ENCODE measurements at regions not wholly inside any gene's neighbourhood (a gene's known extent, or its start where the extent isn't known, plus 50 kb on each side); places are given as distances from the start of the nearest gene placed in this dataset.

- ChIA-PET CTCF (ENCODE audit: low intra/inter-chr PET ratio, low total read pairs) (no interaction called here), POLR2A (no interaction called here)
- H3K4me3 ChIP-seq (replicated peaks in 1 of 3; ENCODE audit: insufficient read depth in 1 of 3, low read depth in 2 of 3, low read length in 3 of 3), result no peak overlapping the region
- FAIRE-seq (no peak), DNase-seq (ENCODE audit: low spot score) (no peak), ATAC-seq (no peak)
- no peaks in the 10 kb centered on the region; a peak in 1 of 5 replicates for H3K27me3 ChIP-seq (ENCODE audit: control insufficient read depth in 1 of 2, insufficient read depth in 2 of 2, low read length in 2 of 2)
- no peak overlapping the region for H2AFZ ChIP-seq (ENCODE audit: low read length)
- no peak overlapping the region for H3K27ac ChIP-seq (ENCODE audit: extremely low read length, insufficient read depth, low read length)
- H3K4me2 ChIP-seq (ENCODE audit: low read depth, low read length), result no peak overlapping the region
- H3K9me3 ChIP-seq (ENCODE audit: low read length), result no peaks in the 10 kb centered on the region
- H4K20me1 ChIP-seq (ENCODE audit: insufficient read depth, low read length), result no peaks in the 10 kb centered on the region
- H3K9ac ChIP-seq (ENCODE audit: insufficient read depth, low read depth, low read length), result no peak overlapping the region
- no peaks in the 10 kb centered on the region for H3K79me2 ChIP-seq (ENCODE audit: insufficient read depth, low read length)
- H3K4me1 ChIP-seq (ENCODE audit: insufficient read depth, low read length), result no peaks in the 10 kb centered on the region
- intact Hi-C loops (cut with micrococcal nuclease; ENCODE audit: unreplicated experiment) (loop anchor here (5.0 kb wide), 1 partner anchor 1956 kb away; no protein-coding TSS in a partner anchor), in situ Hi-C loops (cut with HindIII; ENCODE audit: extremely low pct_ligation_motif_present, low pct_unique_long_range_greater_than_20kb) (no loop called here)
- BruUV-seq (replicated peaks), result no TSS peak
- 4% methylated on average over 2 of the region's 2 CpGs for WGBS (ENCODE audit: low lambda C conversion rate)
- H3K36me3 ChIP-seq (replicated peaks in 1 of 2; ENCODE audit: control insufficient read depth in 1 of 2, insufficient read depth in 2 of 2, low read length in 2 of 2), result no peaks in the 10 kb centered on the region
- TF ChIP-seq ZNF749 (CRISPR knock-in tag; IDR thresholded peaks at IDR 0.05; ENCODE audit: borderline replicate concordance), result no peak
- TF ChIP-seq ZNF496 (CRISPR knock-in tag; IDR thresholded peaks at IDR 0.05; ENCODE audit: insufficient replicate concordance), result no peak
- TF ChIP-seq ZNF552 (CRISPR knock-in tag; IDR thresholded peaks at IDR 0.05; ENCODE audit: borderline replicate concordance), result no peak
- TF ChIP-seq MXD4 (CRISPR knock-in tag; IDR thresholded peaks at IDR 0.05), result no peak
- no peak for TF ChIP-seq DNMT1 (CRISPR knock-in tag; IDR thresholded peaks at IDR 0.05)
- TF ChIP-seq KMT2B (CRISPR knock-in tag; IDR thresholded peaks at IDR 0.05), result no peak
- no peak for TF ChIP-seq JUND (CRISPR knock-in tag; IDR thresholded peaks at IDR 0.05)
- no peak for TF ChIP-seq ZBTB1 (CRISPR knock-in tag; IDR thresholded peaks at IDR 0.05; ENCODE audit: borderline replicate concordance)
- TF ChIP-seq KDM3A (CRISPR knock-in tag; IDR thresholded peaks at IDR 0.05; ENCODE audit: low read depth), result no peak
- TF ChIP-seq DR1 (CRISPR knock-in tag; IDR thresholded peaks at IDR 0.05), result no peak
- TF ChIP-seq ZSCAN21 (CRISPR knock-in tag; IDR thresholded peaks at IDR 0.05; ENCODE audit: borderline replicate concordance), result no peak
- no peak for TF ChIP-seq AHR (CRISPR knock-in tag; IDR thresholded peaks at IDR 0.05)
- TF ChIP-seq RARA (CRISPR knock-in tag; IDR thresholded peaks at IDR 0.05), result no peak
- TF ChIP-seq GRHL1 (CRISPR knock-in tag; conservative IDR thresholded peaks at IDR 0.05), result no peak
- TF ChIP-seq PITX1 (CRISPR knock-in tag; IDR thresholded peaks at IDR 0.05), result no peak
- no peak for TF ChIP-seq ZBTB33 (CRISPR knock-in tag; IDR thresholded peaks at IDR 0.05)
- no peak for TF ChIP-seq TRAFD1 (CRISPR knock-in tag; IDR thresholded peaks at IDR 0.05; ENCODE audit: borderline replicate concordance)
Measured at GRCh38 chr10:64976150-64976549, 1454.9 kb downstream of the REEP3 start.

All from HepG2 (cell line).